DND-41 (cell line): ENCODE measurements at regions not wholly inside any gene's neighbourhood (a gene's known extent, or its start where the extent isn't known, plus 50 kb on each side); places are given as distances from the start of the nearest gene placed in this dataset.

Experiments
- ATAC-seq: fragments of 200-7000 bp; cut with Tn5 transposase; 3 replicates; pipeline ENCODE4 v1.9.1; 2021; ENCODE audit warnings: low read depth; ENCODE audit not compliant: insufficient read depth
- DNase-seq: peaks from one replicate; pipeline ENCODE4 v3.0.0-alpha.2; 2020
- H2AFZ ChIP-seq: 2 replicates; pipeline ENCODE4 v1.6.0; 2012; ENCODE audit warnings: low read depth, low read length
- H3K27ac ChIP-seq: 2 replicates; pipeline ENCODE4 v1.5.1; 2012; ENCODE audit warnings: low read length, inconsistent platforms
- H3K27me3 ChIP-seq: fragments of 200-600 bp; sonication (generic); 2 replicates; pipeline ENCODE4 v1.6.0; 2012; ENCODE audit warnings: low read length, mild to moderate bottlenecking, inconsistent platforms; ENCODE audit not compliant: insufficient read depth, poor library complexity
- H3K36me3 ChIP-seq: 2 replicates; pipeline ENCODE4 v1.5.1; 2012; ENCODE audit warnings: low read length, inconsistent platforms; ENCODE audit not compliant: insufficient read depth
- H3K4me1 ChIP-seq: 2 replicates; pipeline ENCODE4 v1.5.1; 2012; ENCODE audit warnings: mild to moderate bottlenecking, low read length; ENCODE audit not compliant: insufficient read depth
- H3K4me2 ChIP-seq: 2 replicates; pipeline ENCODE4 v1.6.0; 2012; ENCODE audit warnings: mild to moderate bottlenecking, moderate library complexity, low read length, inconsistent platforms; ENCODE audit not compliant: insufficient read depth
- H3K4me3 ChIP-seq, 2 experiments: fragments of 200-600 bp in 1 of 2; shearing (Covaris generic) in 1 of 2; 2 replicates each; pipeline ENCODE4 v1.5.1; 2012 to 2016; ENCODE audit warnings: inconsistent platforms in 2 of 2, low read length in 2 of 2, mild to moderate bottlenecking in 2 of 2, low read depth in 1 of 2, moderate library complexity in 1 of 2
- H3K79me2 ChIP-seq: 2 replicates; pipeline ENCODE4 v1.6.0; 2012; ENCODE audit warnings: low read length, inconsistent platforms; ENCODE audit not compliant: insufficient read depth
- H3K9ac ChIP-seq: 2 replicates; pipeline ENCODE4 v1.6.0; 2012; ENCODE audit warnings: low read depth, mild to moderate bottlenecking, inconsistent platforms, low read length, moderate library complexity
- H3K9me3 ChIP-seq: 2 replicates; pipeline ENCODE4 v1.5.1; 2012; ENCODE audit warnings: low read length, moderate library complexity, mild to moderate bottlenecking, inconsistent platforms; ENCODE audit not compliant: insufficient read depth, severe bottlenecking
- H4K20me1 ChIP-seq: 2 replicates; pipeline ENCODE4 v1.6.0; 2012; ENCODE audit warnings: low read length; ENCODE audit not compliant: insufficient read depth
- CTCF ChIP-seq: IDR thresholded peaks from 2 replicates; pipeline ENCODE4 v1.5.1; 2012; ENCODE audit warnings: borderline replicate concordance, low read length, moderate library complexity, mild to moderate bottlenecking; ENCODE audit not compliant: poor library complexity, severe bottlenecking; ENCODE audit errors: extremely low read depth
- EZH2 ChIP-seq: IDR thresholded peaks from 3 replicates; pipeline ENCODE4 v1.6.1; 2012; ENCODE audit warnings: borderline replicate concordance, low read depth, mild to moderate bottlenecking, moderate library complexity, low read length, inconsistent platforms; ENCODE audit not compliant: severe bottlenecking

GRCh38 chr14:98926146-98926545 is 345.9 kb downstream of the BCL11B start:
- H3K9ac ChIP-seq, result no peak overlapping the region
- H3K27me3 ChIP-seq, result no peaks in the 10 kb centered on the region
- DNase-seq (peak; percentile 26), ATAC-seq (0 out of 3 replicates have a peak, but pooled peaks have one; percentile 47)
- H3K36me3 ChIP-seq, result no peaks in the 10 kb centered on the region
- H3K9me3 ChIP-seq, result no peaks in the 10 kb centered on the region
- no peak overlapping the region for H3K4me2 ChIP-seq
- no peak for TF ChIP-seq CTCF
- no peak for TF ChIP-seq EZH2
- no peak overlapping the region for H2AFZ ChIP-seq
- peaks cover 6% of the 10 kb centered on the region for H3K4me1 ChIP-seq
- H4K20me1 ChIP-seq, result no peaks in the 10 kb centered on the region
- no peaks in the 10 kb centered on the region for H3K79me2 ChIP-seq
- no peak overlapping the region for H3K4me3 ChIP-seq
- H3K27ac ChIP-seq, result no peak overlapping the region

GRCh38 chr14:98926801-98927200 is 345.2 kb downstream of the BCL11B start:
- no peak for ATAC-seq
- H3K9me3 ChIP-seq, result no peaks in the 10 kb centered on the region
- H3K27me3 ChIP-seq, result no peaks in the 10 kb centered on the region
- H3K4me3 ChIP-seq, result no peak overlapping the region
- H3K4me2 ChIP-seq, result no peak overlapping the region
- no peak overlapping the region for H2AFZ ChIP-seq
- H4K20me1 ChIP-seq, result no peaks in the 10 kb centered on the region
- no peak overlapping the region for H3K9ac ChIP-seq
- no peaks in the 10 kb centered on the region for H3K36me3 ChIP-seq
- TF ChIP-seq EZH2 (no peak), CTCF (no peak)
- no peak for DNase-seq
- peaks cover 13% of the 10 kb centered on the region for H3K4me1 ChIP-seq
- H3K79me2 ChIP-seq, result no peaks in the 10 kb centered on the region
- H3K27ac ChIP-seq, result no peak overlapping the region

- ATAC-seq (no peak), DNase-seq (no peak)
- no peak overlapping the region for H3K27ac ChIP-seq
- TF ChIP-seq CTCF, result no peak
- TF ChIP-seq EZH2, result no peak
- peaks cover 25% of the 10 kb centered on the region for H3K4me1 ChIP-seq
- H4K20me1 ChIP-seq, result no peaks in the 10 kb centered on the region
- no peak overlapping the region for H3K4me2 ChIP-seq
- H3K4me3 ChIP-seq, result no peak overlapping the region
- no peaks in the 10 kb centered on the region for H3K27me3 ChIP-seq
- H3K9ac ChIP-seq, result no peak overlapping the region
- no peaks in the 10 kb centered on the region for H3K79me2 ChIP-seq
- H3K36me3 ChIP-seq, result no peaks in the 10 kb centered on the region
- H3K9me3 ChIP-seq, result no peaks in the 10 kb centered on the region
- H2AFZ ChIP-seq, result no peak overlapping the region
Observed at GRCh38 chr14:98927986-98928385, 344.0 kb downstream of the BCL11B start.

- Histone ChIP-seq H3K4me3 (no peak overlapping the region), H3K4me1 (peaks cover 29% of the 10 kb centered on the region), H3K27ac (no peak overlapping the region), H3K9me3 (no peaks in the 10 kb centered on the region), H2AFZ (no peak overlapping the region), H3K27me3 (no peaks in the 10 kb centered on the region), H3K36me3 (no peaks in the 10 kb centered on the region), H3K9ac (no peak overlapping the region), H4K20me1 (no peaks in the 10 kb centered on the region), H3K79me2 (no peaks in the 10 kb centered on the region), H3K4me2 (no peak overlapping the region)
- ATAC-seq (no peak), DNase-seq (no peak)
- TF ChIP-seq EZH2 (no peak), CTCF (no peak)
Observed at GRCh38 chr14:98928418-98928817, 343.6 kb downstream of the BCL11B start.
